ENCODE measurements at regions not wholly inside any gene's neighbourhood (a gene's known extent, or its start where the extent isn't known, plus 50 kb on each side); places are given as distances from the start of the nearest gene placed in this dataset.
A peak's percentile ranks its signal among the peaks of the same experiment; 100 is the strongest.

DNA sequence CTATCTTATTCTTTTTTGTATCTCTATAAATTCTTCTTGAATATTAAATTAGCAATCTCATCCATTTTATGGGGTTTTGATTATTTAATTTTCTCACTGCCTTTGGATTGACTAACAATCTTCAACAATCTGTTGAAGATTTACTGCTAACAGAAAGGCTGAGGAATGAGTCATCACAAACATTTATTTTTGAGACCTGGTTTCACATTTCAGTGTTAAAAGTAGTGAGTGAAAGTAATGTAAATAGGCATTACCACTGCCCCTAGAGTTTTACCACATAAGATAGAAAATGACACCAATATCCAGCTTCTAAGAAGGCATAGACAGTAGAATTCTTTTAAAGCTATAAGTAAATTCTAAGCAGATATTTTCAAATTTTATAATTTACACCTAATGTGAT, 472.8 kb downstream of the OLFM4 start:
- DNase-seq (ENCODE audit: low spot score), result no peak

DNA sequence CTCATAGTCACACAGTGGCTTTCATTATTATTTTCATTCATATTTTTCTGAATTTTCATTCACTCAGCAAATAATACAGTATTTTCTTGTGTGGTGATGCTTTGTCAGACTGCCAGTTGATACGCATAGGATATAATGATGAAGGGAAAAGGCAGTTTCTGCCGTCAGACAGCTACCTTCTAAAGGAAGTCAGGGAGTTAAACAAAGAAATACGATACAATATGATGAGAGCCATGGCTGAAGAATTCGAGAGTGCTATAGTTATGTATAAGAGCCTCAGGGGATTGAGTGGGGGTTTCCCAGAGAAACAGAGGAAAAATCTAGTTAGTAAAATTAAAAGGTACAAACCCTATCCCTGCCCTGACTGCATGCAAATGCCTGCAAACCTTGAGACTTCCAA, 479.1 kb downstream of the OLFM4 start:
- DNase-seq (ENCODE audit: low spot score), result no peak

GRCh38 chr13:53512635-53513034, 484.0 kb downstream of the OLFM4 start:
- no peak for DNase-seq (ENCODE audit: low spot score)

DNA sequence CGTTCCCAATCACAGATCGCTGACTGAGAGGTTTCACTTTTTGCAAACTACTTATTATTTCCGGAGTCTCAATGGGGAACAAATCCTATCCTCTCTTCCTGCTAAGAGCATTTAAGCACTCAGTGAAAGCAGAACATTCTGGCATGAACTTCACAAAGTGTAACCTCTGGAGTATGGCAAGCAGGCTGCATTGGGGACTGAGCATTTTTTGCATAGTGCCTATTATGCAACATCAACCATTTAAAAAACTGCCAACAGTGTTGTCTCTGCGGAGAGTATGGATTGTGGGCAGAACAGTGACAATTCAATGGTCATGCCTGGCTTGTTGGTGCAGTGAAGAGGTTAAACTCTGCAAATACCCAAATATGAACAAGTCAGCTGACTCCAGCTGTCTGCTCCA, 484.6 kb downstream of the OLFM4 start:
- DNase-seq (ENCODE audit: low spot score), result no peak

- peak; percentile 16 for DNase-seq (ENCODE audit: low spot score)
Measured at GRCh38 chr13:53520132-53520531, 491.5 kb downstream of the OLFM4 start.

- no peak for DNase-seq (ENCODE audit: low spot score)
Measured at GRCh38 chr13:53522034-53522433, 493.4 kb downstream of the OLFM4 start.

GRCh38 chr13:53537586-53537985, 509.0 kb downstream of the OLFM4 start:
- no peak for DNase-seq (ENCODE audit: low spot score)

DNA sequence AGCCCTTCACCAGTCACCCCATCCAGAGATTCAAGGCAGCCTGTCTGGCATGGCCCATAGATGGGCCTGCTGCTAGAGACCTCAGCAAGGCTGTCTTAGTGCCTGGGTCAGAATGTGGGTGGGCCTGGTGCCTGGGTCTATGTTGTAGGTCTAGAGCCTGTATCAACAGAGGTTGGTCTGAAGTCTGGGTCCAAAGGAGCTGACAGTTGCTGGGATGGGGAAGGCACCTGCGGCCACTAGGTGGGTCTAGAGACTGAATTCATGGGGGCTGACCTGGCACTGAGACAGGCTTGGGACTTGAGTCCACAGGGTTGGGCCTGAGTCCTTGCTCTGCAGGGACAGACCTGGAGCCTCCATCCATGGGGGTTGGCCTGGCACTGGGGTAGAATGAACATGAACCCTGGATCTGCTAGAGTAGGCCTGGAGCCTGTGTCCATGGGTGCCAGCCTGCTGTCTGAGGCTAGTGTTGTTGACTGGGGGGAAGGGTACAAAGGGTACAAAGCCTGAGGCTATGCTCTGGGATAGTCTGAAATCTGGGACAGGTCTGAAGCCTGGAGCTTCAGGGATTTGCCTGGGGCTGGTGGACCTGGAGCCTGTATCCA, 516.8 kb downstream of the OLFM4 start:
- DNase-seq (ENCODE audit: low spot score), result peak; percentile 22

DNA sequence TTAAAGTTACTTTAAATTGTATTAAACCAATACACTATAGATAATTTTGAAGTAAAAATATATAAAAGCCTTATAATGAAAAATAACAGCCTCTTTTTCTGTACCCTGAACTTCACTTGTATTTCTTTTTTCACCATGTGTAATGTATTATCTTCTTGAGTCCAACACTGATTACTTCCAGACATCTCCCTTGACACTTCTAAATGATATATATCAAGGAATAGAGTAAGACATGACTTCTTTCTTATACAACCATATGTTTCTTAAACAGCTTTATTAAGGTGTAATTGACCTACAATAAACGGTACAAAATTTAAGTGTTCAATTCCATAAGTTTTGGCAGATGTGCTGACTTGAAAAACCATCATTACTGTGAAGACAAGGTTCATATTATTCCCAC, 531.9 kb downstream of the OLFM4 start:
- no peak for DNase-seq (ENCODE audit: low spot score)

- DNase-seq (ENCODE audit: low spot score), result no peak
Measured at GRCh38 chr13:53562419-53562818, 533.8 kb downstream of the OLFM4 start.

- no peak for DNase-seq (ENCODE audit: low spot score)
Measured at GRCh38 chr13:53568491-53568890, 539.9 kb downstream of the OLFM4 start.

- DNase-seq (ENCODE audit: low spot score), result no peak
Measured at GRCh38 chr13:53569453-53569852, 540.8 kb downstream of the OLFM4 start.

GRCh38 chr13:53601113-53601512, 572.5 kb downstream of the OLFM4 start:
- no peak for DNase-seq (ENCODE audit: low spot score)

DNA sequence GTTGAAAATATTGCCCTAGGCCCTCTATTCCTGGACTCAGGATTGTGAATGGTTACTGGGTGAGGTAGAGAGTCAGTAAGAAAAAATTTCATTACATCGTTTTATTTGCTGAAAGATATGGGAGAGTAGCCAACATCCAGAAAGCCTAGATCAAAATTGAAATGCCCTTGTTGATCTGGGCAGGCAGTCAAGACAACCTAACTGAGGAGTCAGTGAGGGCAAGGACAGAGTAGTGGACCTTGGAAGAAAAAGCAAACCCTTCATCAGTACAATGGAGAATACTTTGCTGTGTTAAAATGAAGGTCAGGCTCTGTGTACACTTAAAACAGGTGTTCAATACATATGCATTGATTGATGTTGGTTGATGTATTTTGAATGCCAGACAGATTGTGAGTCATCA, 576.7 kb downstream of the OLFM4 start:
- no peak for DNase-seq (ENCODE audit: low spot score)

GRCh38 chr13:53612200-53612599, 583.6 kb downstream of the OLFM4 start:
- no peak for DNase-seq (ENCODE audit: low spot score)

- DNase-seq (ENCODE audit: low spot score), result no peak
Measured at GRCh38 chr13:53622456-53622855, 593.8 kb downstream of the OLFM4 start.

DNA sequence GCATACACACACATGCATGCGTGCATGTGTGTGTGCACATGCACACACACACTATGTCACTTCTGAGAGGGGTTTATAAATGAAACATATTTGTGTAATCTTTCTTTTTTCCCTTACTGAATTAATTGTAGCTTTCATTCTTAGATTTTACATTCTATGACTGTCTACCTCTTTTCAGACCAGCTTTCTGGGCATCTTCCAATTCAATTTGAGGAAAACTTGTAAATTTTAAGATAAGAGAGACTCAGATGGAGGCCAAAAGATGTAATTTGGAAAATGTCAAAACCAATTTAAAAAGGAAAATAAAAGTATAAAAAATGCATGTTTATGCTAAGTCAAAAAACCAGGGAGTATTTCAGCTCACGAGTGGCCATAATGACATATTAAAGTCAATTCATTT, 594.5 kb downstream of the OLFM4 start:
- DNase-seq (ENCODE audit: low spot score), result no peak

GRCh38 chr13:53631511-53631910, 602.9 kb downstream of the OLFM4 start:
- no peak for DNase-seq (ENCODE audit: low spot score)

GRCh38 chr13:53638040-53638439, 609.4 kb downstream of the OLFM4 start:
- no peak for DNase-seq (ENCODE audit: low spot score)

DNA sequence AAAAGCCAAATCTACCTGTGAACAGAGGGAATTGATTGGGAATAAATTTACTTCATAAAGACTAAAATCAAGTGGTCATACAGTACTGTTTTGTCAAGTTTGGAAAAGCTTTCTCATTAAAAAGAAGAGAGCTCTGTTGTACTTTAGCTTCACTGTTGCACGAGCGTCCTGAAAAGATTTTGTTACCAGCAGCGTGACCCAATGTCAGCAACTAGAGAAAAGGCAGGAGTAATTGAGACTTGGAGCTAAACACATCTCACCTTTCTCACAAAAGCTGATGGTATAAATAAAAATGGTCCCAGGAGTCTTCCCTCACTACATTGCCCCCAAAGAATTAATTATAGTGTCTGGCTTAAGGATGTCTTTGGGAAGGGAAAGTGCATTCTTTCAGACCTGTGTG, 613.7 kb downstream of the OLFM4 start:
- no peak for DNase-seq (ENCODE audit: low spot score)

GRCh38 chr13:53648673-53649072, 620.1 kb downstream of the OLFM4 start:
- no peak for DNase-seq (ENCODE audit: low spot score)

GRCh38 chr13:53672005-53672404, 643.4 kb downstream of the OLFM4 start:
- no peak for DNase-seq (ENCODE audit: low spot score)

GRCh38 chr13:53683146-53683545, 654.5 kb downstream of the OLFM4 start:
- no peak for DNase-seq (ENCODE audit: low spot score)

- DNase-seq (ENCODE audit: low spot score), result no peak
Measured at GRCh38 chr13:53683608-53684007, 655.0 kb downstream of the OLFM4 start.

- DNase-seq (ENCODE audit: low spot score), result no peak
Measured at GRCh38 chr13:53691417-53691816, 662.8 kb downstream of the OLFM4 start.

Measured in iPS-NIHi11 (cell line).